GM12873 (cell line): ENCODE measurements at regions not wholly inside any gene's neighbourhood (a gene's known extent, or its start where the extent isn't known, plus 50 kb on each side); places are given as distances from the start of the nearest gene placed in this dataset.

Experiments
- TF ChIP-seq, protein P1 (sequence below): IDR thresholded peaks from 2 replicates; pipeline ENCODE4 v1.5.1; 2012; ENCODE audit warnings: low read depth, mild to moderate bottlenecking, moderate library complexity, low read length, control low read depth; ENCODE audit not compliant: insufficient read depth; ENCODE audit errors: missing control alignments

DNA sequence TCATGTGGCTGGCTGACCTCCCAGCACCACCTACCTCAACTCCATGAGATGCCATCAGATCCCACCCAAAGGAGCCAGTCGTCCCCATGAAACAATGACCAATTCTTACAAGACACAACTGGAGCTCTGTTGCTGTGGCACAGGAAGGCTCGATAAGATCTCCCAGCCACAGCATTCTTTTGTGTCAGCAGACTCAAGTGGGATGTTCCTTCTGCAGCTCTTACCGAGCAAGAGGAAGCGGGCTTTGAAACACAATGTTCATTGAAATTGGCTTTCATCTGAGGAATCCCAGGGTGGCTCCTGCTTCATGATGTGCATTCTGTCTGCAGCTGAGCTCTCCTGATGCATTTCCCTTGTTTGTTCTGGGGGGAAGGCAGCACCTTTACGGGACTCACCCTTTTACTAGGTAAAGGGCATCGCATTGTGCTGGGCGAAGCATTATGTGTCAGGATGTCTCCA, 222.0 kb upstream of the SGK1 start:
- TF ChIP-seq, protein P1, sequence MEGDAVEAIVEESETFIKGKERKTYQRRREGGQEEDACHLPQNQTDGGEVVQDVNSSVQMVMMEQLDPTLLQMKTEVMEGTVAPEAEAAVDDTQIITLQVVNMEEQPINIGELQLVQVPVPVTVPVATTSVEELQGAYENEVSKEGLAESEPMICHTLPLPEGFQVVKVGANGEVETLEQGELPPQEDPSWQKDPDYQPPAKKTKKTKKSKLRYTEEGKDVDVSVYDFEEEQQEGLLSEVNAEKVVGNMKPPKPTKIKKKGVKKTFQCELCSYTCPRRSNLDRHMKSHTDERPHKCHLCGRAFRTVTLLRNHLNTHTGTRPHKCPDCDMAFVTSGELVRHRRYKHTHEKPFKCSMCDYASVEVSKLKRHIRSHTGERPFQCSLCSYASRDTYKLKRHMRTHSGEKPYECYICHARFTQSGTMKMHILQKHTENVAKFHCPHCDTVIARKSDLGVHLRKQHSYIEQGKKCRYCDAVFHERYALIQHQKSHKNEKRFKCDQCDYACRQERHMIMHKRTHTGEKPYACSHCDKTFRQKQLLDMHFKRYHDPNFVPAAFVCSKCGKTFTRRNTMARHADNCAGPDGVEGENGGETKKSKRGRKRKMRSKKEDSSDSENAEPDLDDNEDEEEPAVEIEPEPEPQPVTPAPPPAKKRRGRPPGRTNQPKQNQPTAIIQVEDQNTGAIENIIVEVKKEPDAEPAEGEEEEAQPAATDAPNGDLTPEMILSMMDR: no peak

DNA sequence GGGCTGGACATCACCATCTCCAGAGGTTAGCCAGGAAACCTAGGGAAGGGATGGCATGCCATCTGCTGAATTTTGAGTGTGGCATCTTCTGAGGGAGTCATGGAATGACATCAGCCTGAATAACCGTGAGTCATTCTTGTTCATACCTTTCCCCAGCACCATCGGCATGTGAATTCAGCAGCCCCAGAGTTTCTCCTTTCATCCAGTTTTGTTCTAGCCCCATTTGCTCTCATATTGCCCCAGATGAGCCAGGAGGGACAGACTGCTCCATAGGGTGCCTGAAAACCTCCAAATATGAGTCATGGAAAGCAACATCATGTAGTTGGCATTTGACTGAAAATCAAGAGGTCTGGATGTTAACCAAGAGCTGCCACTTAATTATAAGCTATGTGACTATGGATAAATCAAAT, 219.2 kb upstream of the SGK1 start:
- TF ChIP-seq, protein P1: no peak

DNA sequence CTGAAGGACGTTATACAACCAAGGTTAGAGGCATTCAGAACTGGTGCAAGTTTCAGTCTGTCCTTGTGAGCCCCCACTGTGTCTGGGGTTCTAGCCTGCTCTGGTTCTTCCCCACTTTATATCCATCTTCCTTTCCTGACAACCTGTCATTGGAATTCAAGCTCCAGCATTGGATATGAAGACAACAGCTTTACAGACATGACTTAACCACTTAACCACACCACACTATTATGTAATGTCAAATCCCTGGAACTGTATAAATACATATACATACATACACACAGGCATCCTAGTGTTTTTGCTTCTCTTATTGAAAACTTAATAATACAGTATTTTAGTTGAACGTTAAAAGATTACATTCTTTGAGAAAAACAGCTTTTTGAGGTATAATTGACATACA, 217.9 kb upstream of the SGK1 start:
- TF ChIP-seq, protein P1: no peak

DNA sequence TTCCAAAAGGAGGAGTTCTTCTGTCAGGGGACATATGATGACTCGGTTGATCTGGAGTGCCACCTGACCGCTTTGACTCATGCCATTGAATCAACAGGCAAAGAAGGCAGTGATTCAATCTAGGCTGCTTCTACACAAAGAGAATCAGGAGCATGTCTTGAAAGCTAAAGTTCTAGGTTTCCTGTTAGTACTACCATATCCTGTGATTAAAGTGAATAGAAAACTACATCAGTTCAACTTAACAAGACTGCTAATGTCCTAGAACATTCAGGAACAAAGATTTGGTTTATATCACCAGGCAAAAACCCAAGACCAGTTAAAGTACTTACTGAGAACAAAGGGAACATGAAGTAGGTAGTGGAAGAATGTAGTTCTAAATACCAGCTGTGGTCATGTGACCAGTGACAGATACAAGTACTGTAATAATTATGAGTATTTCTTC, 216.8 kb upstream of the SGK1 start:
- TF ChIP-seq, protein P1: no peak

DNA sequence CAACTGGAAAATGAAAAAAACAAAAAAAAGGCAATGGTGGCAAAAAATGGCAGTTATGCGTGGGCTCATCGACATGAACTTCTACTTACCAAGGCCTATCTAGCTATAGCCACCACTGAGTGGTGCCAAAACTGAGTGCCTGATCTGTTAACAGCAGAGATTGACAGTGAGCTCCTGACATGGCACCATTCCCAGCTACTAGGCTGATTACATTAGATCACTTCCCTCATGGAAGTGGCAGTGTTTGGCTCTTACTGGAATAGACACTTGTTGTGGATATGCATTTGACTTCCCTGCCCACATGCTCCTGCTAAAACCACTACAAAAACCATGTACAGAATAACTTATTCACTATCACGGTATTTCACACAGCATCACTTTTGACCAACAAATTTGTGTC, 216.1 kb upstream of the SGK1 start:
- TF ChIP-seq, protein P1: no peak

DNA sequence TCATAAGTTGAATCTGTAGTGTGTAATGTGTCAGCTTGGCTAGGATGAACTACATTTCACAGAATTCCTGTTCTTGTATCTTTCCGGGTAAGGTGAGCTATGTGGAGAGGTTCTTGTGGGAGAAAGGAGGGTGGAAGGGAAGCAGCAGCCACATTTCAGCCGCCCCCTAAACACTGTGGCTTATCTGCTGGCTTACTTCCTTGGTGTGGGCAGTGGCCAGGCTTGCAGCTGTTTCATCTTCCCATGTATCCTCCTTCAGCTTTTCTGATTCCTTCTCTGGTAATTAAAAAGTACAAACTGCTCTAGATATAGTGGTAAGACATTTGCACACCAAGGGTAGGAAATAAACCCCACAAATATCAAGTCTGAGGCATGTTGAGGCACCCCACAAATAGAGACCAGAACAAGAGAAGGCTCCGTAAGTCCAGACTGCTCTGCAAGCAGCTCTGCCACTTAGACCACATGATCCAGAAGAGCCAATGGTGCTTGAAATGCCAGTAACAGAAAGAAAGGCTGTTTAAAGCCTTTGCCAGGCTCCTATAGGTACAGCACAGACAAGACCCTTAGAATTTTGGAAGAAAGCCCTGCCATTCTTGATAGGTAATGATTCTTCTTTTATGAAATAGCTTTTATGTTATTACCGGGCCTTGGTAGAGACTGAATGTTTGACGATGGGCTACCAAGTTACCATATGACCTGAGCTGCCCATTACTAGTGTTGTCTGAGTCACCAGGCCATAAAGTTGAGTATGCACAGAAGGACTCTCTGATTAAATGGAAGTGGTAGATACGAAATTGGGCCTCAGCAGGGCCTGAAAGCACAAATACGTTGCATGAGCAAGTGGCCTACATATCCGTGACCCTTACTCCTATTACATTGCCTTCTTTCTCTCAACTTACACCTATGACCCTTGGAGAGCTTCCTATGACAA, 215.0 kb upstream of the SGK1 start:
- TF ChIP-seq, protein P1: no peak

DNA sequence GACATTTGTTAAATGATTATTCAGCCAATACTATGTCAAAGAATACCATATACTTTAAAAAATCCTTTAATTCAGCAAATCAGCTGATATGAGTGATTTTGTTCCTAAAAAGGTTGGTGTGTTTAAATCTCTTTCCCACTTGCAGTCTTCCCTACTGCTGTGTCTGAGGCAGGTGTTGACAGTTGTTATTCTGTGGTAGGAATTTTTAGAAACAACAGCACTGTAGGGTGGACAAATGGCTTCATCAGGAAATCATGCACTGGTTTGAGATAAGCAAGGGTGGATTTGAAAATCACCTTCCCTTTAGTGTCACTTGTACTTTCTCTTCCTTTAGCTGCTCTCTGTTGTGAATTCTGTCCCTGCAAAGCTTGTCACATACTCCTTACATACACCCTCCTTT, 213.7 kb upstream of the SGK1 start:
- TF ChIP-seq, protein P1: no peak
